Tibial artery (tissue), 4 donors: ENCODE measurements at regions not wholly inside any gene's neighbourhood (a gene's known extent, or its start where the extent isn't known, plus 50 kb on each side); places are given as distances from the start of the nearest gene placed in this dataset.

Experiments used
- DNase-seq, 2 donors: peaks; one replicate each; pipeline ENCODE4 v3.0.0-alpha.2; 2019
- H3K27ac ChIP-seq, 2 donors: fragments of 200-600 bp; sonication (generic) in 1 of 2; 1 replicate in 1 of 2; 2 replicates in 1 of 2; pipeline ENCODE4 v1.5.1; 2018 to 2019; ENCODE audit warnings: mild to moderate bottlenecking in 1 of 2
- H3K27me3 ChIP-seq, 2 donors: fragments of 200-600 bp; sonication (generic) in 1 of 2; one replicate each; pipeline versions ENCODE4 v1.5.1 to v1.6.0; 2016 to 2019
- H3K36me3 ChIP-seq, 3 donors: fragments of 200-600 bp; sonication (generic) in 2 of 3; one replicate each; pipeline ENCODE4 v1.5.1; 2016 to 2019; ENCODE audit warnings: mild to moderate bottlenecking in 2 of 3
- H3K4me1 ChIP-seq, 4 donors: fragments of 200-600 bp; sonication (generic) in 2 of 4; 1 replicate in 3 of 4; 2 replicates in 1 of 4; pipeline ENCODE4 v1.5.1; 2016 to 2019
- H3K4me3 ChIP-seq, 2 donors: fragments of 200-600 bp; sonication (generic) in 1 of 2; 1 replicate in 1 of 2; 2 replicates in 1 of 2; pipeline ENCODE4 v1.5.1; 2018 to 2019; ENCODE audit warnings: mild to moderate bottlenecking in 2 of 2
- H3K9me3 ChIP-seq, 3 donors: fragments of 200-600 bp; sonication (generic) in 1 of 3; one replicate each; pipeline ENCODE4 v1.5.1; 2016 to 2019
- intact Hi-C: fragments of 100-400 bp; cut with DNase I; formaldehyde crosslinking; loops from one replicate; pipeline ENCODE4 v1.15.0; 2023; ENCODE audit warnings: low total_unique reads
- TF ChIP-seq, protein P1 (sequence below), 2 experiments: fragments of 200-600 bp in 1 of 2; fragments of 450-650 bp in 1 of 2; IDR thresholded peaks; one replicate each; pipeline ENCODE4 v1.5.1; 2017 to 2019; ENCODE audit warnings: antibody characterized with exemption in 2 of 2, mild to moderate bottlenecking in 1 of 2, moderate library complexity in 1 of 2

DNA sequence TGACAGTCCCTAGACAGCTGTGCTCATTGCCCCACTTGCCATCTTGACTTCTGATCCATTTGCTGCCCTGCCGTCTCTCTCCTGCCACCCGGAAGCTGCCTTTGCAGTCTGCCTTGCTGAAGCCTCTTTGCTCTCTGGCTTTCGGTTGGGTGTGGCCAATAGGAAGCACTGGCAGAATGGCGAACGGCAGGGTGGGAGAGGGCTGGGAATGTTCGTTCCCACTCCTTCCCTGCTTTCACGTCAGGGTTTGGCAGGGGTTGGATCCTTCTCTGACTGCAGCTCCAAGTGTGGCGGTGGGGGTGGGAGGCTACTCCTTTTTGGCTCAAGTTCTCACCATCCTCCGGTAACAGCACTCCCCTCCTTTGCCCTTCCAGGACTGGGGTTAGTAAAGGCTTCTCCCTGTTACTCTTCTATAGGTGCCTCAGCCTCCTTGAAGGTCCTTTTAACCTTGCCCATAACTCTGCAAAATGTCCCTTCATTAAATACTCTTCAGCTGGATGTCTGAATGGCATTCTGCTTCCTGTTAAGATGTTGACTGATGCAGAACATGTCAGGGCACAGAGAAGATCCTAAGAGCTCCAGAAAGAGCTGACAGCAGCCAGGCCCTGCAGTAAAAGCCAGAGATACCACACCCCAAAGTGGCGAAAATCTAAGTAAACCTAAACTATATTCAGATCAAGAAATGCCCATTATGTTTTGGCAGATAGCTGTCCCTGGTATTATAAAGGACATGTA is 299.7 kb downstream of the CDCA7 start:
- Histone ChIP-seq H3K27me3 (no peaks in the 10 kb centered on the region), H3K4me3 (no peak overlapping the region), H3K27ac (no peak overlapping the region), H3K36me3 (no peaks in the 10 kb centered on the region), H3K9me3 (no peaks in the 10 kb centered on the region), H3K4me1 (peaks cover 0 to 11% (median 1%) of the 10 kb centered on the region in 4 donors)
- TF ChIP-seq, protein P1, sequence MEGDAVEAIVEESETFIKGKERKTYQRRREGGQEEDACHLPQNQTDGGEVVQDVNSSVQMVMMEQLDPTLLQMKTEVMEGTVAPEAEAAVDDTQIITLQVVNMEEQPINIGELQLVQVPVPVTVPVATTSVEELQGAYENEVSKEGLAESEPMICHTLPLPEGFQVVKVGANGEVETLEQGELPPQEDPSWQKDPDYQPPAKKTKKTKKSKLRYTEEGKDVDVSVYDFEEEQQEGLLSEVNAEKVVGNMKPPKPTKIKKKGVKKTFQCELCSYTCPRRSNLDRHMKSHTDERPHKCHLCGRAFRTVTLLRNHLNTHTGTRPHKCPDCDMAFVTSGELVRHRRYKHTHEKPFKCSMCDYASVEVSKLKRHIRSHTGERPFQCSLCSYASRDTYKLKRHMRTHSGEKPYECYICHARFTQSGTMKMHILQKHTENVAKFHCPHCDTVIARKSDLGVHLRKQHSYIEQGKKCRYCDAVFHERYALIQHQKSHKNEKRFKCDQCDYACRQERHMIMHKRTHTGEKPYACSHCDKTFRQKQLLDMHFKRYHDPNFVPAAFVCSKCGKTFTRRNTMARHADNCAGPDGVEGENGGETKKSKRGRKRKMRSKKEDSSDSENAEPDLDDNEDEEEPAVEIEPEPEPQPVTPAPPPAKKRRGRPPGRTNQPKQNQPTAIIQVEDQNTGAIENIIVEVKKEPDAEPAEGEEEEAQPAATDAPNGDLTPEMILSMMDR (IDR thresholded peaks at IDR 0.05): no peak
- intact Hi-C loops: no loop called here
- DNase-seq: no peak

GRCh38 chr2:173654896-173655265 is 300.2 kb downstream of the CDCA7 start:
- Histone ChIP-seq H3K27ac (no peak overlapping the region), H3K9me3 (no peaks in the 10 kb centered on the region), H3K4me3 (no peak overlapping the region), H3K27me3 (no peaks in the 10 kb centered on the region), H3K4me1 (peaks cover 0 to 9% (median 1%) of the 10 kb centered on the region in 4 donors), H3K36me3 (no peaks in the 10 kb centered on the region)
- no peak for DNase-seq
- intact Hi-C loops: no loop called here
- TF ChIP-seq, protein P1 (IDR thresholded peaks at IDR 0.05): no peak

- Histone ChIP-seq H3K9me3 (no peaks in the 10 kb centered on the region), H3K4me1 (peaks cover 0 to 6% (median 1%) of the 10 kb centered on the region in 4 donors), H3K27me3 (peaks cover 0 to 6% of the 10 kb centered on the region in 2 donors), H3K4me3 (no peak overlapping the region), H3K27ac (no peak overlapping the region), H3K36me3 (no peaks in the 10 kb centered on the region)
- no peak for DNase-seq
- TF ChIP-seq, protein P1 (IDR thresholded peaks at IDR 0.05): no peak
- intact Hi-C loops: no loop called here
These were observed 301.4 kb downstream of the CDCA7 start for GRCh38 chr2:173656086-173656485.

DNA sequence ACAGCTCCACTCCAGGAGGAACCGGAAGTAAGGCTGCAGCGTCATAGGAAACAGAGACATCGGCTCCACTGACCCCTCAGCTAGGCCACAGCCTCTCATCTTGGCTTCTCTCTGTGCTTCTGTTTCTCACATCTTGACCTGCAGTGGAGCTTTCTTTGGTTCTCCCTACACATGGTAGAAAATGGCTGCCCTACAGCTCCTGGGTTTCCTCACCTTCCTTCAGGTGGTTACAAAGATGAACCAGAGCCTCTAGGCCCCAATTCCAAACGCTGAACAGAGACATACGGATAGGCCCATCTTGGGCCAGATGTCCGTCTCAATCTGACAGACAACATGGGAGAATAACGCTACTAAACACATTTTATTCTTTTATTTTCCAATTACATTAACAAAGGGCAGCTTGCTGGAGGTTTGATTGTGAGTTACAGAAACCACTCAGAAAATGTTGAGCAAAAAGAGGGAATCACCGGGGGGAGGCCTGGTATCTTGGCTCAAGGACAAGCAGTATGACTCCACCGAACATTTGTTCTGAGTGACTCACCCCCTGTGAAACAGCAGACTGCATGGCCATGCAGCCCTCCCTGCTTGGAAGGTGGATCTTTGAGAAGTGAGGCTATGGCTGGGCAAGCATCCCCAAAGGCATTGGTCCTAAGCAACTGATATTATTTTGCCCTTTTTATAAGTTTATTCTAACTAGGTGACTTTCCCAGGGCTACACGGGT is 303.5 kb downstream of the CDCA7 start:
- H3K36me3 ChIP-seq: no peaks in the 10 kb centered on the region
- intact Hi-C loops: no loop called here
- peaks cover 0 to 6% (median 0%) of the 10 kb centered on the region in 4 donors for H3K4me1 ChIP-seq
- TF ChIP-seq, protein P1 (IDR thresholded peaks at IDR 0.05): no peak
- H3K4me3 ChIP-seq: no peak overlapping the region
- H3K9me3 ChIP-seq: no peaks in the 10 kb centered on the region
- peaks cover 0 to 6% of the 10 kb centered on the region in 2 donors for H3K27me3 ChIP-seq
- no peak for DNase-seq
- H3K27ac ChIP-seq: no peak overlapping the region

DNA sequence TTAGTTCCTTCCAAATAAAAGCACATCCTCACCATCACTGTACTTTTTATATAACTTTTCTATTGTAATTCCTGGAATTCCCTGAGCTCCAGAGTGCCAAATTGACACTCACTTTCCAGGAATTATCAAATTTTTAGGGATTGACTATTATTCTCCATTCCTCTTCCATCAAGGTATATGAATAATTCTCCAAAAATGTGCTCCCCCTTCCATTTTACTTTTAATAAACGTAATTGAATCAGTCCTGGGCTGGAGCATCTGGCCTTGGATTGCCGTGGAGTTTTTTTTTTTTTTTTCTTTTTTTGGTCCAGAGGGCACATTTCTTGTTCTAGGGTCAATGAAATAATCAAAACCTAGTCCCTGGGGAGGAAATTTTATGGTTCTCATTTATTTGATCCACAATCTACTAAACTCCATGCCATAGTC is 304.3 kb downstream of the CDCA7 start:
- no peak for DNase-seq
- Histone ChIP-seq H3K36me3 (no peaks in the 10 kb centered on the region), H3K9me3 (no peaks in the 10 kb centered on the region), H3K4me1 (peaks cover 0 to 6% (median 0%) of the 10 kb centered on the region in 4 donors), H3K27me3 (peaks cover 0 to 6% of the 10 kb centered on the region in 2 donors), H3K27ac (no peak overlapping the region), H3K4me3 (no peak overlapping the region)
- TF ChIP-seq, protein P1 (IDR thresholded peaks at IDR 0.05): no peak
- intact Hi-C loops: no loop called here
